ENCODE measurements at regions not wholly inside any gene's neighbourhood (a gene's known extent, or its start where the extent isn't known, plus 50 kb on each side); places are given as distances from the start of the nearest gene placed in this dataset.

GRCh38 chr6:26301638-26302037 lies 63.4 kb upstream of the BTN3A2 start:
- H3K27ac ChIP-seq (ENCODE audit: low read depth in 1 of 2, low read length in 1 of 2): no peak overlapping the region
- no peak for TF ChIP-seq CTCF (IDR thresholded peaks at IDR 0.05; ENCODE audit: control extremely low read depth, extremely low read depth)
- H3K9me3 ChIP-seq (ENCODE audit: control insufficient read depth in 4 of 4, insufficient read depth in 3 of 4, low read length in 3 of 4): no peaks in the 10 kb centered on the region
- no peak for ATAC-seq (ENCODE audit: insufficient read depth, low FRiP score)
- no peak overlapping the region for H3K9ac ChIP-seq (ENCODE audit: insufficient read depth in 1 of 2, low read length in 2 of 2)
- H3K4me3 ChIP-seq: no peak overlapping the region
- H3K27me3 ChIP-seq (ENCODE audit: control insufficient read depth in 3 of 3, insufficient read depth in 3 of 3, low read length in 2 of 3): peaks cover 0 to 2% (median 0%) of the 10 kb centered on the region in 3 donors
- no peak for DNase-seq
- no peaks in the 10 kb centered on the region for H3K36me3 ChIP-seq (ENCODE audit: control insufficient read depth in 4 of 4, insufficient read depth in 4 of 4, low read length in 4 of 4)
- H3K4me1 ChIP-seq (ENCODE audit: control insufficient read depth in 5 of 5, insufficient read depth in 5 of 5, low read length in 5 of 5): peaks cover 0 to 4% (median 0%) of the 10 kb centered on the region in 5 donors

- Histone ChIP-seq H3K27me3 (ENCODE audit: control insufficient read depth in 3 of 3, insufficient read depth in 3 of 3, low read length in 2 of 3) (peaks cover 0 to 2% (median 0%) of the 10 kb centered on the region in 3 donors), H3K9ac (ENCODE audit: insufficient read depth in 1 of 2, low read length in 2 of 2) (no peak overlapping the region), H3K9me3 (ENCODE audit: control insufficient read depth in 4 of 4, insufficient read depth in 3 of 4, low read length in 3 of 4) (no peaks in the 10 kb centered on the region), H3K36me3 (ENCODE audit: control insufficient read depth in 4 of 4, insufficient read depth in 4 of 4, low read length in 4 of 4) (no peaks in the 10 kb centered on the region), H3K27ac (ENCODE audit: low read depth in 1 of 2, low read length in 1 of 2) (no peak overlapping the region), H3K4me3 (no peak overlapping the region), H3K4me1 (ENCODE audit: control insufficient read depth in 5 of 5, insufficient read depth in 5 of 5, low read length in 5 of 5) (peaks cover 0 to 4% (median 0%) of the 10 kb centered on the region in 5 donors)
- WGBS, 2 donors: 97 to 100% methylated on average over 1 of the region's 1 CpG
- TF ChIP-seq CTCF (IDR thresholded peaks at IDR 0.05; ENCODE audit: control extremely low read depth, extremely low read depth): no peak
- ATAC-seq (ENCODE audit: insufficient read depth, low FRiP score) (no peak), DNase-seq (no peak)
Measured at GRCh38 chr6:26302941-26303559, 61.9 kb upstream of the BTN3A2 start.

GRCh38 chr6:26304213-26304796 lies 60.7 kb upstream of the BTN3A2 start:
- ATAC-seq (ENCODE audit: insufficient read depth, low FRiP score): no peak
- Histone ChIP-seq H3K27me3 (ENCODE audit: control insufficient read depth in 3 of 3, insufficient read depth in 3 of 3, low read length in 2 of 3) (peaks cover 0 to 2% (median 0%) of the 10 kb centered on the region in 3 donors), H3K4me3 (no peak overlapping the region), H3K9me3 (ENCODE audit: control insufficient read depth in 4 of 4, insufficient read depth in 3 of 4, low read length in 3 of 4) (no peaks in the 10 kb centered on the region), H3K9ac (ENCODE audit: insufficient read depth in 1 of 2, low read length in 2 of 2) (peak overlapping the region in 1 of 2 donors; percentile 85), H3K27ac (ENCODE audit: low read depth in 1 of 2, low read length in 1 of 2) (peak overlapping the region in 1 of 2 donors; percentile 46), H3K4me1 (ENCODE audit: control insufficient read depth in 5 of 5, insufficient read depth in 5 of 5, low read length in 5 of 5) (peaks cover 0 to 4% (median 0%) of the 10 kb centered on the region in 5 donors), H3K36me3 (ENCODE audit: control insufficient read depth in 4 of 4, insufficient read depth in 4 of 4, low read length in 4 of 4) (no peaks in the 10 kb centered on the region)
- TF ChIP-seq CTCF (IDR thresholded peaks at IDR 0.05; ENCODE audit: control extremely low read depth, extremely low read depth): no peak
- no peak for DNase-seq
- 33 to 46% methylated on average over 3 of the region's 3 CpGs for WGBS, 2 donors
